Fibroblast of skin of right biceps (primary cell): ENCODE measurements at regions not wholly inside any gene's neighbourhood (a gene's known extent, or its start where the extent isn't known, plus 50 kb on each side); places are given as distances from the start of the nearest gene placed in this dataset.
"Not testable (repeated sequence)": the region's sequence is repeated elsewhere in the genome, so short reads cannot be mapped to it uniquely, and the experiment has no call there.

ENCODE experiments used
- DNase-seq: peaks from one replicate; pipeline ENCODE4 v3.0.0-alpha.2; 2013

DNA sequence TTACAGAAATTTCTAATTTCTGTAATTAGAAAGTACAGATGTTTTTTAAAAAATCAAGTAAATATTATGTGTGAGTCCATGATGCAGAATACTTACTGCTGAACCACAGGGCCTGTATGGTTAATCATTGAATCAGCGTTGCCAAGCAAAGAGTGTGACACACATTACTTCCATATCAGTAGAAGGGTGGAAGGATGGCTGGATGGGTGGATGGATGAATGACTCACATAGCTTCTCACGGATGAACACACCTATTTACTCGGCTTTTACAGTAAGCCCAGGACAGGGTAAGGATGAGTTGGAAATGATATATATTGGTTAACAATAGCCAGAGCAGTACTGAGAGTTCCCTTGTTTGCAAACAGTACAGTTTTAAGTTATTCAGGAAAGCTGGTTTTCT is 495.9 kb upstream of the RBFOX1 start:
- DNase-seq = no peak

DNA sequence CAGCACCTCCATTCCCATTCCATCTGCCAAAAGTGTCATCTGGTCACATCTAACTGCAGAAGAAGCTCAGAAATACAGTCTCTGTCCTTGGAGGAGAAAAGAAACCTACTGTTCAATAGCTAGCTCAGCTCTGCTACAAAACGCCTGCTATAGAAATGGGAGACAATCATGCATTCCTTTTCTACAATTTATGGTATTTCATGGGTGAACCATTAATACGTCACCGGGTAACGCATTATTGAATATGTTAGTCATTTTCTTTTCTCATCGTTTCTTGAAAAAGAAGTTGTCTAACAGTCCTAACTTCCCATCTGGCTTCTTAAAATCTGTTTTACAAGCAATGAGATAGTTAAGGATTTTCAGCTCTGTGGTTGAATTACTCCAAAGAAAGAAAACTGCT is 496.7 kb upstream of the RBFOX1 start:
- DNase-seq = no peak

DNA sequence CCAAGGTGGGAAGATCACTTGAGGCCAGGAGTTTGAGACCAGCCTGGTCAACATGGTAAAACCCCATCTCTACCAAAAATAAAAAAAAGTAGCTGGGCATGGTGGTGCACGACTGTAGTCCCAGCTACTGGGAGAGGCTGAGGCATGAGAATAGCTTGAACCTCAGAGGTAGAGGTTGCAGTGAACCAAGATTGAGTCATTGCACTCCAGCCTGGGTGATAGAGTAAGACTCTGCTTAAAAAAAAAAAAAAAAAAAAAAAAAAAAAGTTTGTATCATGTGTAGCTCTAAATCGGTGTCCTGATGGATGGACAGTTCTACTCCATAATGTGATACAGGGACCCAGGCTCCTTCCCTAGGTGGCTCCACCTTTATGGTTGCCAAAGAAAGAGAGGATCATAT is 497.1 kb upstream of the RBFOX1 start:
- DNase-seq = no peak

DNA sequence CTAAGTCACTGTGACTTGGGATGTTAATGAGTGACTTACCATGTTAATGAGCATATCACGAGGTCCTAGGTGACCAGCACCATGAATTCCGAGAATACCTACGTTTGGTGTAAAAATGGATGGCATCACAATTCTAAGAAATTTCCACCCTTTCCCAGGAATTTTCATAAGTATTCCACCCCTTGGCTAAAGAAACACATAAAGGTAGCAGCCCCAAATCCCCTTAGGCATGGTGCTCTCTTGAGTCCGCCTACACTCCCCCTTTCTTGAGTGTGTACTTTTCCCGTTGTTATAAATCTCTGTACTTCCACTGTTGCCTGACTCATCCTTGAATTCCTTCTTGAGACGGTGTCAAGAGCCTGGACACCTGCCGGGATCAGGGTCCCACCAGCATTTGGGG is 504.0 kb upstream of the RBFOX1 start:
- no peak for DNase-seq

- DNase-seq = no peak
Measured at GRCh38 chr16:6827931-6828330, 504.7 kb upstream of the RBFOX1 start.

DNA sequence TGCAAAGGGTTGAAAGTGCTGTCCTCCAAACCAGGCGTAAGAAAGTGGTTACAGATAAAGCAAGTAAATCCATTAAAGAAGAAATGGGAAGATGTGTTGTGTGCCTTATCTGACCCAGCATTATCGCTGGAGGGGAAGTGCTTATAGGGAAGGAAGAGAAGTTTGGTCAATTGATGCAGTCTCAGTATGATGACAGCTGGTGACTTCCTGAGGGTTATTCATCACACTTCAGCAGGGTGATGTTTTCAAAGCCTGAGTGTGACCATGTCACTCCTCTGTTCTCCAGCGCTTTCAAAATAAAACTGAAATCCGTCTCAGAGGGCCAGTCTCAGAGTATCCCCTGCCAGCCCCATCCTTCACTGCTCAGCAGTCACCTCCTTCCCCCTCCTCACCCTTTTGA is 505.4 kb upstream of the RBFOX1 start:
- no peak for DNase-seq

DNA sequence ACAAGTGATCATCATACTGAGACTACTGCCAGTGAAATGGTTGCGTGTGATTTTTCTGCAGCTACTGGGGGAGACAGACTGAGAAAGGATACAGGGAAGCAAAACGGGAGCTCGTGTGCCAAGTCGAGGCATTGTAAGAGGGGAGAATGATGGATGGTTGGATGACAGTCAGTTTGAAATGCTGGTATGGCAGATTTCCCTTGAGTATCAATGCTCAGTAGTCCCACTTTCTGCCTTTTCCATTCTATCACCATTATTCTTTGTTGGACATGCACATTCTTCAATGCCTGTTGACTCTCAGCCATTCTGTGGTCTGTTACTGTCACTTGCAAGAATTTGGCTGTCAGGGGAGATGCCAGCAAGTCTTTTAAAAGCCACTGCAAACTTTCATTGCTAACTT is 510.6 kb upstream of the RBFOX1 start:
- DNase-seq = no peak

- no peak for DNase-seq
Measured at GRCh38 chr16:6804461-6804860, 528.2 kb upstream of the RBFOX1 start.

GRCh38 chr16:6803176-6803575 is 529.5 kb upstream of the RBFOX1 start:
- DNase-seq = no peak

- no peak for DNase-seq
Measured at GRCh38 chr16:6797223-6797622, 535.4 kb upstream of the RBFOX1 start.

DNA sequence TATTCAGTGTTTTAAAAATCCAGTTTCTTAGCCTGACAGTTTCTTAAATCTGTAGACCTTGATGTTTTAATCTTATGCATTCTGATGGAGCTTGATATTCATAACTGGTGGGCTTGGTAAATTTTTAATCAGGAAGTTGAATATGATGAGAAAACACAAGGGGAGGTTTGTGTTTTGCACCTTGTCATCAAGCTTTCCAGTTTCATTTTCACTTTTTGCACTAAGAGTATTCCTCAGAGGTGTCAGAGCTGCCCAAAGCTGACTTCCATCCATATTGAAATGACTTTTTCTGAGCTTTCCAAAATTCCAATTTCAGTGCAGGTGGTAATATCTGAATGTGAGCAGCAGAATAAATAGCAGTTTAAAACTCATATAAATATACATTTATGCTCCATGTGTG is 555.0 kb upstream of the RBFOX1 start:
- DNase-seq = no peak

- no peak for DNase-seq
Measured at GRCh38 chr16:6775712-6776111, 556.9 kb upstream of the RBFOX1 start.

DNA sequence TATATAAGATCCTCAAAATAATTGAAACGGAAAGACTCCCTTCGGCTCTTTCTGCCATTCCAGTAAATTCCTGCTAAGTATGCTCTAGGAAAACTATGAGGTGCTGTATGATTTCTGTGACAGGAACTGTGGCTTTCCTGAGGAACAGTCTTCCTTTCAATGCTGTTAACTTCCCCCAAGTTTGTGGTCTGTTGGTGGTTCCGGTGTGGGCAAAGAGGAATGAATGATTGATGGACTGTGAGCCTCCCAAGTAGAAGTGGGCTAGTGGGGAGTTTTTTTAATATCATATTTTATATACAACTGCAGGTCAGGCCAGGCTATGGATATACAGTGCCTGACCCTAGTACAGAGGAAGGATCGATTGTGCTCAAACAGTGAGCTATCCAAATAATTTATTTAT is 560.7 kb upstream of the RBFOX1 start:
- DNase-seq = no peak

DNA sequence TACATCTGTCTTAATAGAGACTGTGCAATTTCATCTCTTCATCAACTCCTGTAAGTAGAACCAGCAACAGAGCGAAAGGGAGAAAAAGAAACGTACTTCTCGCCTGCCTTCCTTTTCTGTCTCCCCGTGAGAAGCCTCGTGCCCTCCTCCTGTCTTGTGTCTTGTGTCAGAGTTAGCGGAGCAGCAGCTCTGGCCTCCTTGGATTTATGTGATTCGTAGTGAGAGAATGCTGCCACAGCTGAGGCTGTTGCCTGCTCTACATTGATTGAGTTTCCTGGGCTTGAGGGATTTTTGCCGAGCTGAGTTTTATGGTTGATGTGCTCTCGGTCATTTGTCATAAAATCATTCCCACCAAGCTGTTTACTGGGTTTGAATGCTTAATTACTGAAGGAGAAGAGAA is 579.1 kb upstream of the RBFOX1 start:
- DNase-seq = no peak

GRCh38 chr16:6751191-6751590 is 581.5 kb upstream of the RBFOX1 start:
- no peak for DNase-seq

- no peak for DNase-seq
Measured at GRCh38 chr16:6749698-6750097, 582.9 kb upstream of the RBFOX1 start.

DNA sequence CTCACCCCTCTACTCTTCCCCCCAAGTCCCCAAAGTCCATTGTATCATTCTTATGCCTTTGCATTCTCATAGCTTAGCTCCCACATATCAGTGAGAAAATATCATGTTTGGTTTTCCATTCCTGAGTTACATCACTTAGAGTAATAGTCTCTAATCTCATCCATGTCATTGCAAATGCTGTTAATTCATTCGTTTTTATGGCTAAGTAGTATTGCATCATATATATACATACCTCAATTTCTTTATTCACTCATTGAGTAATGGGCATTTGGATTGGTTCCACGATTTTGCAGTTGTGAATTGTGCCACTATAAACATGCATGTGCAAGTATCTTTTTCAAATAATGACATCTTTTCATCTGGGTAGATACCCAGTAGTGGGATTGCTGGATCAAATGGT is 596.3 kb upstream of the RBFOX1 start:
- not testable (repeated sequence) for DNase-seq

GRCh38 chr16:6735631-6736030 is 597.0 kb upstream of the RBFOX1 start:
- DNase-seq = no peak

- DNase-seq = no peak
Measured at GRCh38 chr16:6732166-6732565, 600.5 kb upstream of the RBFOX1 start.

- no peak for DNase-seq
Measured at GRCh38 chr16:6728381-6728780, 604.3 kb upstream of the RBFOX1 start.

DNA sequence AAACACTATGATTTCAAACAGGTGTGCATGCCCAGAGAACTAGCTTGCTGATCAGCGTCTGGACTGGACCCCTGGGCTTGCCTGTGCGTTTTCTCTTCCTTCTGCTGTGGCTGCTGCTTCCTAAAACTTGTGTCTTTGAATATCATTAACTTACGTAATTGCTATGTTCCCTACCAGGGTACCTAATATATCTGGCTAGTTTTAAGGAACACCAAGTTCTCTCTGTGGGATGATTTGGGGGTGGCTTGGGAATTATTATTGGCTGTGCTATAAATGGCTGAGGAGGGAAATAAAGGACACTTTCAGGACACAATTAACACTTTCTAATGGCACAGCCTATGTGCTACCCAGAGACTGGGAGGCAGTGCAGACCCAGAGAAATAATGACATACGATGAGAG is 606.0 kb upstream of the RBFOX1 start:
- no peak for DNase-seq

DNA sequence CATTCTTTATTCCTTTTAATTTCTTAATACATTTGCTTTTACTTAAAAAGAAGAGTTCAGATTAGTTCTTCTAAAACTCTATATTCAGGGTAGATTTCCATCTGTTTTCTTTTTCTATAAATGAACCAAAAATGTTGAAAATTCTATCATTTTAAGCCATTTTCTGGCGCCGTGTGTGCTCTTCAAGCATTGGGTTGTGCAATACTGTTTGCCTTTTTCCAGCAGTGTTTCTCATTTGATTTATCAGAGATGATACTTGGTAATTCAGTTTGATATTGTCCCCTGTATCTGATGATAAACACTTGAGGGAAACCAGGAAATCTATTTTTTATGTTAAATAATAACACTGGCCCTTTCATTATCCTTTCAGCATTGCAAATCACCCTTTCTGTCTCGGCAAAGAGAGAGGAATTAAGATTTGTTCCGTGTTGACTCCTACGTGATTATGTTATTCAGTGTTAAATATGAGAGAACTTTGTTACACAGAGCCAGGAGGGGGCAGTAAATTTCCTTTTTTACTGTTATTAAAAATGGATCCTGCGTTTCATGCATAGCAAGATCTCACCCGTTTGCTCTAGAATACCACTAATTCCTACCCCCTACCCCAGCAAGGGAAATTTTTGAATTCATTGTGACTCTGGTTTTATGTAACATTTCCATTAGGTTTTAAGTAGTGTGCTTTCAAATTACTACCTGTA is 606.9 kb upstream of the RBFOX1 start:
- DNase-seq = no peak

DNA sequence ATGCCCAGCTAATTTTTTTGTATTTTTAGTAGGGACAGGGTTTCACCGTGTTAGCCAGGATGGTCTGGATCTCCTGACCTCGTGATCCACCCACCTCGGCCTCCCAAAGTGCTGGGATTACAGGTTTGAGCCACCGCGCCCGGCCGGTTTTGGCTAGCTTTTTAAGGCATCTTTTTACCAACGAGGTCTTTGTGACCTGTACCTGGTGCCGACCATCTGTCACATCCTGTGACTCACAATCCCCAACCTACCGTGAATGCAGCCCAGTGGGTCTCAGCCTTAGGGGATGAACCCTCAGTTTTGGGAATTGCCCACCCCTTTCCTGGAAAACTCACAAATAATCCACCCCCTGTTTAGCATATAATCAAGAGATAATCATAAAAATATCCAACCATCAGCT is 607.4 kb upstream of the RBFOX1 start:
- DNase-seq = not testable (repeated sequence)

DNA sequence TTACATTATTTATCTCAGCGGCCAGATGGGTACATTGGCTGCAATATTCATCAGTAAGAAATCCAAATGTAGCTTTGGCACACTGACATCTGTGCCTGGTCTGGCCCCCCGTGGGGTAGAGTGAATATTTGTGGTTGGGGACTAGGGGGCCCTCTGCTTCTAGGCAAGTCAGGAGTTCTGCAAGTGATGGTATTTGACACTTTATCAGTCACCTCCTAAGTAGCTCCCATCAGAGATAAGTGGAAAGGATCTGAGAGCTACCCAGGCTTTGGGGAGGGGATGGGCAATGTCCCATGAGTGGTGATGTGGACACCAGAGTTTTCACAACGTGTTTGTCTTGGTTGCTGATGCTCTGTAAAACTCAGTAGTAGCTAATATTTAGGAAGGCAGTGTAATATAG is 609.9 kb upstream of the RBFOX1 start:
- no peak for DNase-seq

GRCh38 chr16:6714510-6714909 is 618.1 kb upstream of the RBFOX1 start:
- no peak for DNase-seq

GRCh38 chr16:6709736-6710135 is 622.9 kb upstream of the RBFOX1 start:
- no peak for DNase-seq
